ENCODE measurements at regions not wholly inside any gene's neighbourhood (a gene's known extent, or its start where the extent isn't known, plus 50 kb on each side); places are given as distances from the start of the nearest gene placed in this dataset.

DNA sequence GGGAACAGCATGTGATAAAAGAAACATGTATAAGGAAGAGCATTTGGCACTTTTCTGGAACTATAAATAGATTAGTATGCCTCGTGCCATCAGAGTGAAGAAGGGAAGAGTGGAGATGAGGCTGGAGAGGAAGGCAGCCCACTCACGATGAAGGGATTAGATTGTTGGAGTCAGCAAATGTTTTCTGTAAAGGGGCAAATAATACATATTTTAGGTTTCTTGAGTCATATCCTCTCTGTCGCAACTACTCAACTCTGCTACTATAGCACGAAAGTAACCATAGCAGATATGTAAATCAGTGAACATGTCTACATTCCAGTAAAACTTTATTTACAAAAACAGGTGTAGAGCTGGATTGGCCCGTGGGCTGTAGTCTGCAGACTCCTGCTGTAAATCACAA, 147.8 kb downstream of the TENT5C start (continued):
- TF ChIP-seq CTCF (IDR thresholded peaks at IDR 0.05) (no peak), ATF1 (CRISPR knock-in tag; IDR thresholded peaks at IDR 0.05) (no peak), JUN (CRISPR knock-in tag; IDR thresholded peaks at IDR 0.05) (no peak), FOXP1 (CRISPR knock-in tag; IDR thresholded peaks at IDR 0.05; ENCODE audit: borderline replicate concordance) (no peak), PRRX2 (CRISPR knock-in tag; IDR thresholded peaks at IDR 0.05) (no peak), HMGA2 (CRISPR knock-in tag; IDR thresholded peaks at IDR 0.05) (no peak)

- Mint-ChIP-seq H3K27ac (no peak overlapping the region), H3K36me3 (no peaks in the 10 kb centered on the region), H3K4me1 (peaks cover 26% of the 10 kb centered on the region), H3K27me3 (ENCODE audit: low read depth) (no peaks in the 10 kb centered on the region; the same call in 1 of the 2 replicates), H3K4me3 (no peak overlapping the region), H3K9me3 (peaks cover 2% of the 10 kb centered on the region; the same call in 1 of the 2 replicates)
- CTCF ChIA-PET, result interaction anchor here (0.5 to 3.0 kb wide), 51 partner anchors 8 to 470 kb away, joined by 3 to 44 read pairs (median 4); partner anchors contain the start of gene TENT5C
- TF ChIP-seq CTCF (IDR thresholded peaks at IDR 0.05), result peak; percentile 61
- no peak for TF ChIP-seq GABPB1 (CRISPR knock-in tag; IDR thresholded peaks at IDR 0.05)
- TF ChIP-seq, protein P1, sequence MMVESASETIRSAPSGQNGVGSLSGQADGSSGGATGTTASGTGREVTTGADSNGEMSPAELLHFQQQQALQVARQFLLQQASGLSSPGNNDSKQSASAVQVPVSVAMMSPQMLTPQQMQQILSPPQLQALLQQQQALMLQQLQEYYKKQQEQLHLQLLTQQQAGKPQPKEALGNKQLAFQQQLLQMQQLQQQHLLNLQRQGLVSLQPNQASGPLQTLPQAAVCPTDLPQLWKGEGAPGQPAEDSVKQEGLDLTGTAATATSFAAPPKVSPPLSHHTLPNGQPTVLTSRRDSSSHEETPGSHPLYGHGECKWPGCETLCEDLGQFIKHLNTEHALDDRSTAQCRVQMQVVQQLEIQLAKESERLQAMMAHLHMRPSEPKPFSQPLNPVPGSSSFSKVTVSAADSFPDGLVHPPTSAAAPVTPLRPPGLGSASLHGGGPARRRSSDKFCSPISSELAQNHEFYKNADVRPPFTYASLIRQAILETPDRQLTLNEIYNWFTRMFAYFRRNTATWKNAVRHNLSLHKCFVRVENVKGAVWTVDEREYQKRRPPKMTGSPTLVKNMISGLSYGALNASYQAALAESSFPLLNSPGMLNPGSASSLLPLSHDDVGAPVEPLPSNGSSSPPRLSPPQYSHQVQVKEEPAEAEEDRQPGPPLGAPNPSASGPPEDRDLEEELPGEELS (CRISPR knock-in tag; IDR thresholded peaks at IDR 0.05), result no peak
- peak; percentile 47 for ATAC-seq
- POLR2A ChIA-PET, result no interaction called here
- DNase-seq (ENCODE audit: low spot score), result peak; percentile 67
These were observed 148.5 kb downstream of the TENT5C start for GRCh38 chr1:117754061-117754969.

GRCh38 chr1:117757668-117758067, 151.8 kb downstream of the TENT5C start:
- Mint-ChIP-seq H3K27ac (no peak overlapping the region), H3K36me3 (no peaks in the 10 kb centered on the region), H3K4me1 (peaks cover 34% of the 10 kb centered on the region), H3K27me3 (ENCODE audit: low read depth) (peaks cover 2% of the 10 kb centered on the region; the same call in 1 of the 2 replicates), H3K4me3 (no peak overlapping the region), H3K9me3 (peaks cover 9% of the 10 kb centered on the region)
- TF ChIP-seq STAT6 (CRISPR knock-in tag; conservative IDR thresholded peaks at IDR 0.05; ENCODE audit: low read depth), result no peak
- DNase-seq (ENCODE audit: low spot score), result no peak
- CTCF ChIA-PET, result interaction anchor here (0.9 to 3.8 kb wide), 20 partner anchors 18 to 399 kb away, joined by 3 to 24 read pairs (median 4); no protein-coding TSS in a partner anchor
- POLR2A ChIA-PET, result no interaction called here
- no peak for ATAC-seq

All from WTC11 (cell line).